NCI-H1048 (cell line): ENCODE measurements at regions not wholly inside any gene's neighbourhood (a gene's known extent, or its start where the extent isn't known, plus 50 kb on each side); places are given as distances from the start of the nearest gene placed in this dataset.

Experiments used
- DNase-seq: peaks from one replicate; lab custom pipeline; 2025; lab: John Stamatoyannopoulos, UW

- no peak for DNase-seq
Measured at GRCh38 chr3:102084006-102084405, 234.7 kb downstream of the NFKBIZ start.

DNA sequence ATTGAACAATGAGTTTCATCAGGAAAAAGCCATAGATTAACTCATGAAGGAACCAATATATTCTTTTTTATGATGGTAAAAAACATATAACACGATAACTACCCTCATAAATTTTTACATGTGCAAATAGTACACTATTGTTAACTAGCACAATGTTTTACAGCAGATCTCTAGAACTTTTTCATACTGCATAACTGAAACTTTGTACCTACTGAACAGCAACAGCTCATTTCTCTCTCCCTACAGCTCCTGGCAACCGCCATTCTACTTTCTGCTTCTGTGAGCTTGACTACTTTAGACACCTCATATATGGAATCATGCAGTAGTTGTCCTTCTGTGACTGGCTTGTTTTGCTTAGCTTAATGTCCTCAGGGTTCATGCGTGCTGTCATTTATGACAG is 235.4 kb downstream of the NFKBIZ start:
- no peak for DNase-seq

GRCh38 chr3:102085431-102086176 is 236.3 kb downstream of the NFKBIZ start:
- no peak for DNase-seq

DNA sequence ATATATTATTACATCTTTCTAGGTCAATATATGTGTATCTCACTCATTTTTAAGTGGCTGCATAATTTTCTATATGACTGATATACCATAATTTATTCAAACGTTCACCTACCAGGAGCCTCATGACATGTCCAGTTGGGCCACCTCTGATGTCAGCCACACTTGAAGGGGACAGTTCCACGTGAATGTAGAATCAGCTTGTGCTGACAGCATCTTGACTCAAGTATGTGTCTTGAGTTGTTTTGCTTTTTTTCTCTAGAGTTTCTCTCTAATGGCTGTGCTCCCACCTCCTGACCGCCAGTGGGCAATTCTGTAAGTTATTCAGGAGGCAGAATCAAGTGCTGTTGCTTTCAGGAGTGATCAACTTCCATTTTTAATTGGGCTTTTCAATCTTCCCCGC is 237.9 kb downstream of the NFKBIZ start:
- no peak for DNase-seq

DNA sequence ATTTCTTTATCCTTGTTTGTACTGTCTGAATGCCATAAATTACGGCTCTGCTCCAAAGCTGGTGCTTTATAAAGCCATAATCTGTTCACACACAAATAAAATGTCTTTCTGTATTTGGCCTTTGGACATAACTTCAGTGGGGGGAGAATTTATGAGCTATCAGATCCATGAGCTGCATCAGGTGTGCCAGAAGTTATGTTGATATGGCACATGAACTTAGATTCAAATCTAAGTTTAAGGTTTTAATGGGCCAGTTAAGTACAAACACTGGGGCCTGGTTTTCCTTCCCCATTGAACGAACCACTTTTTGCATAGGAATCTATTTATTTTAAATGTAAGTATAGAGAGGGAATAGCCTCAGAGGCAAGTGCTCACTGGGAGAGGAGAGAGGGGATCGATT is 239.9 kb downstream of the NFKBIZ start:
- DNase-seq, result no peak

GRCh38 chr3:102089904-102090720 is 240.8 kb downstream of the NFKBIZ start:
- DNase-seq, result no peak

DNA sequence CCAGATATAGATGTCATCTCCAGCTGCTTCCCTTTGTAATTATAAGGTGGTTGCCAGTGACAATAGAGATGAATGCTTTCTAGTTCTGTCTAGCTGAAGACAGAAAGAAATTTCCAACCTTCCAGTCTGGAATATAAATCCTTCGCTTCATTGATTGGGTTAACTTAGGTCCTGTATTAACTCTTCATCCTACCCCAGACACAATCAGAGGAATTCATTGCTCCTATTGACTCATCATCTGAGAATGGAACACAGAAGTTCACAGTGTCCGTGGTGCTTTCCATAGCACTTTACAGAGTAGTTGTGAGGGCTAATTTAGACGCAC is 241.4 kb downstream of the NFKBIZ start:
- no peak for DNase-seq

GRCh38 chr3:102091358-102091757 is 242.0 kb downstream of the NFKBIZ start:
- no peak for DNase-seq

- DNase-seq, result no peak
Measured at GRCh38 chr3:102092617-102093466, 243.5 kb downstream of the NFKBIZ start.

GRCh38 chr3:102094506-102094905 is 245.2 kb downstream of the NFKBIZ start:
- no peak for DNase-seq

DNA sequence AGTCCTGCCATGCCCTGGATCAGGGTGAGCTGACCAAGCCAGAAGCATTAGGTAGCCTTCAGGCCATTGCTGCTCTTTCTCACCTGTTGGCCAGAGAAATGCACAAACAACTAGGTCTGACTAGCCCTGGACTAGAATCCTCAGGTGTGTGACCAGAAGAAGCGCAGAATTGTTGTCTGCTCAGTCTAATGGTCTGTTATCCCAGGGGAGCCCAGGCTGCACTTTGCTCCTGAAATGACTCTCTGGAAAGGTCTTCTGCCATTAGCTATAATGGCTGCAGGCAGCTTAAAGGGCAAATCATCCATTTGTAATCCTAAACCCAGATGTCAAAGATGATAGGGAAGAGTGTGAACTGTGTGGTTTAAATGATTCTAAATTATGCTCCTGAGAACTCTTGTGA is 246.1 kb downstream of the NFKBIZ start:
- DNase-seq, result no peak

DNA sequence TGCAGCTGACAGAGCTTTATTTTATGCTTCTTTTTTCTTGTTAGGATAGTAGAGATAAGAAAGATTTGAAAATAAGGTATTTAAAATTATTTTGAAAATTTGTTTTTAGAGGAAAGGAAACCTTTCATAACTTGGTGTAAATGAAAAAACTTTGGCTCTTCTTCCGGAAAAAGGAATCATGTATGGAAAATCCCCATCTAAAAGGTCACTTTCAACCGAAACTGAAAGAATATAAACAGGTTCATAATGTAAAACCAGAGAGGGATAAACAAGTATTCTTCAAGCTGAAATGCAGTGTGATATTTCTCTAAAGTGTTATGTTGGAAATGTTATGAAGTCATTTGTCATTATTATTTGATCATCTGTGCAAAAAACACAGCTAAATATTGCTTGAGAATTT is 246.8 kb downstream of the NFKBIZ start:
- no peak for DNase-seq

GRCh38 chr3:102098130-102098885 is 249.0 kb downstream of the NFKBIZ start:
- no peak for DNase-seq

GRCh38 chr3:102099913-102100312 is 250.6 kb downstream of the NFKBIZ start:
- DNase-seq, result no peak

DNA sequence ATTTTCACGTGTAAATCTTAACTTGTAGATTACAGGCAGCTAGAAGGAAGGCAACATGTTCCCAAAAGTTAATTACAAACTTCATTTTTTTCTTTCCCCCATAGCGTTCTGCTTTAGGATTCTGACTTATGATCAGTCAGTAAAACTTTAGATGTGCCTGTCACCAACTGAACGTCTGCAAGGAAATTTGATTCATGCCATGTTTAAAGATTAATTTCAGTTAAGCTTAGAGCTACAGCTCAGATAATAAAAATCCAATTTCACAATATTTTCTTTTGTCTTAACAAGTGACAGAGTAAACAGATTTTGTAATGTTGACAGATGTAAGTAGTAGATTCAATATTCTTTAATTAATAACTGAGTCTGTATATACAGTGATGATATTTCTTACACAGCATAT is 253.1 kb downstream of the NFKBIZ start:
- no peak for DNase-seq

GRCh38 chr3:102104033-102104432 is 254.7 kb downstream of the NFKBIZ start:
- DNase-seq, result no peak

- no peak for DNase-seq
Measured at GRCh38 chr3:102105193-102105592, 255.9 kb downstream of the NFKBIZ start.

- DNase-seq, result no peak
Measured at GRCh38 chr3:102106416-102107097, 257.2 kb downstream of the NFKBIZ start.

DNA sequence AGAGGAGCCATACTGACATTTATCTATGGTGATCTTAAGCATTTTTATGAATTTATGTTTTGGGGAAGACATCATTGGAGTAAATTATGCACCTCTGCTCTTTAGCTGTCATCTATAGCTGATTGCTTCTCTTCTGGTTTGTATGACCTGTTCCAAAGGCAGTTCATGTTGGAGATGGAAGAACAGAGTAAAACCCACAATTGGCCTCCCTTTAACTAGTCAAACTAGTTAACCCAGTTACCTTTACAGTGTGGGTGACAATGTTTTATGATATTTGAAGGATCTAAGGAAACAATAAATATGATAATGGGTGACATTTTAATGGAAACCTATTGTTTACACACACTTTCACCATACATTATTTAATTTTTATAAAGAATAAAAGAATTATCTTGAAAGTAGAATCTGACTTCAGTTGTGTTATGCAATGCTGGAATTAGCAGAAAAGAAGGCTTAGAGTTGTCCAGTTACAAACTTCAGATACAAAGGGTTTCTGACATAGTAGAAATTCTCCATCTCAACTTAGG is 263.5 kb downstream of the NFKBIZ start:
- no peak for DNase-seq

- no peak for DNase-seq
Measured at GRCh38 chr3:102113421-102114041, 264.2 kb downstream of the NFKBIZ start.
